Stimulated activated naive B cell treated with anti-CD40 and anti-IgM and Interleukin-4, amounts not matched to agents 10 μg/mL and 1 μg/mL and 100 μg/mL, for 72 hours (primary cell): ENCODE measurements at regions not wholly inside any gene's neighbourhood (a gene's known extent, or its start where the extent isn't known, plus 50 kb on each side); places are given as distances from the start of the nearest gene placed in this dataset.
"Not testable (repeated sequence)": the region's sequence is repeated elsewhere in the genome, so short reads cannot be mapped to it uniquely, and the experiment has no call there.

Source experiments
- ATAC-seq, 2 donors: fragments of 150-1000 bp; cut with Tn5 transposase; replicated peaks; 2 replicates each; pipeline ENCODE4 v1.10.0; 2021; ENCODE audit warnings: moderate library complexity in 1 of 2
- DNase-seq: peaks from one replicate; pipeline ENCODE4 v3.0.0; 2021
- H3K27ac Mint-ChIP-seq: one replicate; pipeline ENCODE4 v1.8.0; 2022; ENCODE audit warnings: mild to moderate bottlenecking, mixed read lengths
- H3K27me3 Mint-ChIP-seq, 2 donors: one replicate each; pipeline ENCODE4 v1.8.0; 2022; ENCODE audit warnings: mixed read lengths in 2 of 2
- H3K36me3 Mint-ChIP-seq, 2 donors: one replicate each; pipeline ENCODE4 v1.8.0; 2022; ENCODE audit warnings: mixed read lengths in 2 of 2, mild to moderate bottlenecking in 1 of 2
- H3K4me1 Mint-ChIP-seq, 2 donors: one replicate each; pipeline ENCODE4 v1.8.0; 2022; ENCODE audit warnings: mixed read lengths in 2 of 2, mild to moderate bottlenecking in 1 of 2
- H3K4me3 Mint-ChIP-seq, 2 donors: one replicate each; pipeline ENCODE4 v1.8.0; 2022; ENCODE audit warnings: mild to moderate bottlenecking in 2 of 2, mixed read lengths in 2 of 2, moderate library complexity in 1 of 2
- H3K9me3 Mint-ChIP-seq, 2 donors: one replicate each; pipeline ENCODE4 v1.8.0; 2022; ENCODE audit warnings: mixed read lengths in 2 of 2, mild to moderate bottlenecking in 1 of 2

GRCh38 chr3:84727616-84728015, 231.2 kb upstream of the CADM2 start:
- peaks cover 0 to 2% of the 10 kb centered on the region in 2 donors for H3K4me1 Mint-ChIP-seq
- H3K27me3 Mint-ChIP-seq: no peaks in the 10 kb centered on the region
- peaks cover 3 to 4% of the 10 kb centered on the region in 2 donors for H3K9me3 Mint-ChIP-seq
- no peak overlapping the region for H3K27ac Mint-ChIP-seq
- DNase-seq (no peak), ATAC-seq (no peak)
- H3K36me3 Mint-ChIP-seq: no peaks in the 10 kb centered on the region
- H3K4me3 Mint-ChIP-seq: no peak overlapping the region

- not testable (repeated sequence) for H3K27me3 Mint-ChIP-seq, H3K4me1 Mint-ChIP-seq, H3K9me3 Mint-ChIP-seq, H3K27ac Mint-ChIP-seq, H3K36me3 Mint-ChIP-seq, H3K4me3 Mint-ChIP-seq, DNase-seq
- peak; percentile 67 to 76 for ATAC-seq
Measured at GRCh38 chr3:84734731-84735130, 224.1 kb upstream of the CADM2 start.

DNA sequence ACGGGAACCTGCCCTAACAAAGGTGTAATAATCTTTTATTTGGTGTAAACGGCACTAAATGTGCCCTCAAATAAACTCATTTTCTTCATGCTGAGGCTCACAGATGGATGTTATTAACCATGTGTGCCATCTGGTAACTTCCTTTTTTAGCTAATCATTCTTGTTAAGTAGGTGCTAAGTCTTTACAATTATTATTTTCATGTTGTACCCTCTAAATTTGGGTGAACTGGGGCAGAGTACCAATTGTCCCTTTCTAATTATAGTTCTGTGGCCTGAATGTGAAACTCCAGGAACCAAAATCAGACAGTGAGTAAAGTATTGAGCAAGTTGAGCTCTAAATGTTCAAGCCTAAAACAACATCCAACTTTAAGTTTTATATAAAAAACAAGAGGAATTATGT, 220.7 kb upstream of the CADM2 start:
- Mint-ChIP-seq H3K27me3 (no peaks in the 10 kb centered on the region), H3K9me3 (peaks cover 0 to 5% of the 10 kb centered on the region in 2 donors), H3K36me3 (no peaks in the 10 kb centered on the region), H3K4me1 (peaks cover 4 to 5% of the 10 kb centered on the region in 2 donors), H3K27ac (no peak overlapping the region), H3K4me3 (no peak overlapping the region)
- DNase-seq (no peak), ATAC-seq (no peak)

- no peak overlapping the region for H3K4me3 Mint-ChIP-seq
- H3K36me3 Mint-ChIP-seq: no peaks in the 10 kb centered on the region
- H3K27ac Mint-ChIP-seq: no peak overlapping the region
- H3K27me3 Mint-ChIP-seq: no peaks in the 10 kb centered on the region
- no peak for ATAC-seq
- DNase-seq: no peak
- peaks cover 0 to 2% of the 10 kb centered on the region in 2 donors for H3K9me3 Mint-ChIP-seq
- H3K4me1 Mint-ChIP-seq: no peaks in the 10 kb centered on the region
Measured at GRCh38 chr3:84742915-84743425, 215.8 kb upstream of the CADM2 start.

GRCh38 chr3:84744130-84744529, 214.7 kb upstream of the CADM2 start:
- DNase-seq (no peak), ATAC-seq (no peak)
- H3K27ac Mint-ChIP-seq: no peak overlapping the region
- H3K9me3 Mint-ChIP-seq: peaks cover 0 to 2% of the 10 kb centered on the region in 2 donors
- H3K36me3 Mint-ChIP-seq: no peaks in the 10 kb centered on the region
- H3K4me3 Mint-ChIP-seq: no peak overlapping the region
- no peaks in the 10 kb centered on the region for H3K27me3 Mint-ChIP-seq
- no peaks in the 10 kb centered on the region for H3K4me1 Mint-ChIP-seq

- H3K9me3 Mint-ChIP-seq: peaks cover 3 to 11% of the 10 kb centered on the region in 2 donors
- ATAC-seq: no peak
- no peak overlapping the region for H3K4me3 Mint-ChIP-seq
- H3K36me3 Mint-ChIP-seq: no peaks in the 10 kb centered on the region
- H3K4me1 Mint-ChIP-seq: no peaks in the 10 kb centered on the region
- H3K27ac Mint-ChIP-seq: no peak overlapping the region
- no peak for DNase-seq
- H3K27me3 Mint-ChIP-seq: no peaks in the 10 kb centered on the region
Measured at GRCh38 chr3:84755860-84756259, 202.9 kb upstream of the CADM2 start.

DNA sequence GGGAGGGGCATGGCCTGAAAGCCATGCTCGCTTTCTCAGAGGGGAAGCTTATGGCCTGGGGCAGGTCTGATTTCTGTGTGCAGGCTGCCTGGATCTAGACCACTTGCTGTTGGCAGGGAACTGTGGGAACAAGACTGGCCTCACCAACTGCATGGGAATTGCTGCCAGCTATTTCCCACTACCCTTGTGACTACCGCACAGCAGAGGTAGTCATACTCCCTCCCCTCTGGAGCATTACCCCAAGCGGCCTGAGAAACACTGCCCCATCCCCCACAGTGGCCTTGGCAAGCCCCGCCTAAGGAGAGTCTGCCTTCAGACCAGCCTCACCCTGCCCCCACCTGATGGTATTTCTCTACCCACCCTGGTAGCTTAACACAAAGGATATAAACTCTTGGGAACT, 199.4 kb upstream of the CADM2 start:
- Mint-ChIP-seq H3K4me1 (no peaks in the 10 kb centered on the region), H3K27me3 (no peaks in the 10 kb centered on the region), H3K36me3 (no peaks in the 10 kb centered on the region), H3K4me3 (no peak overlapping the region), H3K9me3 (peaks cover 0 to 7% of the 10 kb centered on the region in 2 donors), H3K27ac (no peak overlapping the region)
- no peak for DNase-seq
- no peak for ATAC-seq

DNA sequence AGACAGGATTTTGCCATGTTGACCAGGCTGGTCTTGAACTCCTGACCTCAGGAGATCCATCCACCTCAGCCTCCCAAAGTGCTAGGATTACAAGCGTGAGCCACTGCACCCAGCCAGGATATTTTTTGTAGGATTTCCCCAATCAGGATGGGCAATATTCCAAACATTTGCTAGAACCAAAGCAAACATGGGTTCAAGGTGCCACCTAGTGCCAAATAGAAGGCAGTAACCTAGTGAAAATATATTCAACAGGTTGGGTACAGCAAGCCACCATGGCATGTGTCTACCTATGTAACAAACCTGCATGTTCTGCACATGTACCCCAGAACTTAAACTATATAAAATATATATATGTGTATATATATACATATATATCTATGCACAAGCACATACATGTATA, 185.9 kb upstream of the CADM2 start:
- Mint-ChIP-seq H3K4me3 (no peak overlapping the region), H3K36me3 (no peaks in the 10 kb centered on the region), H3K9me3 (peaks cover 7 to 15% of the 10 kb centered on the region in 2 donors), H3K4me1 (no peaks in the 10 kb centered on the region), H3K27ac (no peak overlapping the region), H3K27me3 (no peaks in the 10 kb centered on the region)
- DNase-seq (no peak), ATAC-seq (no peak)

- DNase-seq (no peak), ATAC-seq (no peak)
- H3K27ac Mint-ChIP-seq: no peak overlapping the region
- peaks cover 0 to 1% of the 10 kb centered on the region in 2 donors for H3K9me3 Mint-ChIP-seq
- no peaks in the 10 kb centered on the region for H3K27me3 Mint-ChIP-seq
- H3K4me1 Mint-ChIP-seq: no peaks in the 10 kb centered on the region
- no peaks in the 10 kb centered on the region for H3K36me3 Mint-ChIP-seq
- H3K4me3 Mint-ChIP-seq: no peak overlapping the region
Measured at GRCh38 chr3:84783281-84783680, 175.5 kb upstream of the CADM2 start.

GRCh38 chr3:84789961-84790360, 168.8 kb upstream of the CADM2 start:
- no peak for ATAC-seq
- H3K36me3 Mint-ChIP-seq: no peaks in the 10 kb centered on the region
- no peaks in the 10 kb centered on the region for H3K4me1 Mint-ChIP-seq
- no peak overlapping the region for H3K4me3 Mint-ChIP-seq
- no peak overlapping the region for H3K27ac Mint-ChIP-seq
- H3K9me3 Mint-ChIP-seq: no peaks in the 10 kb centered on the region
- no peaks in the 10 kb centered on the region for H3K27me3 Mint-ChIP-seq
- DNase-seq: no peak

GRCh38 chr3:84806958-84807357, 151.8 kb upstream of the CADM2 start:
- no peak overlapping the region for H3K27ac Mint-ChIP-seq
- H3K4me1 Mint-ChIP-seq: no peaks in the 10 kb centered on the region
- H3K4me3 Mint-ChIP-seq: no peak overlapping the region
- DNase-seq (no peak), ATAC-seq (no peak)
- H3K27me3 Mint-ChIP-seq: no peaks in the 10 kb centered on the region
- no peaks in the 10 kb centered on the region for H3K36me3 Mint-ChIP-seq
- peaks cover 3 to 5% of the 10 kb centered on the region in 2 donors for H3K9me3 Mint-ChIP-seq

DNA sequence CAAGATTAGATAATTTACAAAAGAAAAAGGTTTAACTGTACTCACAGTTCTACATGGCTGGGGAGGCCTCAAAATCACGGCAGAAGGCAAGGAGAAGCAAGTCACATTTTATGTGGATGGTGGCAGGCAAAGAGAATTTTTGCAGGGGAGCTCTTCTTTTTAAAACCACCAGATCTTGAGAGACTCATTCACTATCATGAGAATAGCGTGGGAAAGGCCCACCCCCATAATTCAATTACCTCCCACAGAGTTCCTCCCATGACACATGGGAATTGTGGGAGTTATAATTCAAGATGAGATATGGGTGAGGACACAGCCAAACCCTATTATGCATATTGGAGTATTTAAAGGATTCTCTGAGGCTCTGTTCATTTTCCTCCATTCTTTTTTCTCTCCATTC, 138.7 kb upstream of the CADM2 start:
- Mint-ChIP-seq H3K27ac (no peak overlapping the region), H3K36me3 (no peaks in the 10 kb centered on the region), H3K27me3 (no peaks in the 10 kb centered on the region), H3K9me3 (peaks cover 4% of the 10 kb centered on the region in 2 donors), H3K4me1 (no peaks in the 10 kb centered on the region), H3K4me3 (no peak overlapping the region)
- ATAC-seq: no peak
- DNase-seq: no peak

GRCh38 chr3:84820906-84821305, 137.9 kb upstream of the CADM2 start:
- no peak for ATAC-seq
- H3K4me1 Mint-ChIP-seq: no peaks in the 10 kb centered on the region
- H3K27me3 Mint-ChIP-seq: no peaks in the 10 kb centered on the region
- DNase-seq: no peak
- no peak overlapping the region for H3K27ac Mint-ChIP-seq
- H3K9me3 Mint-ChIP-seq: peaks cover 4% of the 10 kb centered on the region in 2 donors
- H3K36me3 Mint-ChIP-seq: no peaks in the 10 kb centered on the region
- H3K4me3 Mint-ChIP-seq: no peak overlapping the region

DNA sequence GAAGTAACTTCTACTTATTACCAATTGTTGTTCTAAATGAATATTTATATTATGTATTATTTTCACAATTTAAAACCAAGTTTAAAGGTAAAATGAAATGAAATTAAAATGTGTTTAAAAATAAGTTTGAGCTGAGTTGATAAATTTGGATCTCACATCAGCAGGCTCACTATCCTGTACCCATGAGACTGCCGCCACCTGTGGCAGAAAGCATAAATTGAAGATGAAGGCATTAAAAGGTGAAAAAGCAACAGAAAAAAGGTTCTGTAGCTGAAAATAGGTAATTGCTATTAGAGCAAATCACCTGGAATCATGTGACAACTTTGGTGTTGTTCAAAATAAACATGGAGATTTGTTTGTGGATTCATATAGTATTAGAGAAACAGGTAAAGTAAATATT, 133.0 kb upstream of the CADM2 start:
- Mint-ChIP-seq H3K27me3 (no peaks in the 10 kb centered on the region), H3K9me3 (peaks cover 0 to 4% of the 10 kb centered on the region in 2 donors), H3K4me1 (no peaks in the 10 kb centered on the region), H3K36me3 (no peaks in the 10 kb centered on the region), H3K27ac (no peak overlapping the region), H3K4me3 (no peak overlapping the region)
- no peak for ATAC-seq
- no peak for DNase-seq

DNA sequence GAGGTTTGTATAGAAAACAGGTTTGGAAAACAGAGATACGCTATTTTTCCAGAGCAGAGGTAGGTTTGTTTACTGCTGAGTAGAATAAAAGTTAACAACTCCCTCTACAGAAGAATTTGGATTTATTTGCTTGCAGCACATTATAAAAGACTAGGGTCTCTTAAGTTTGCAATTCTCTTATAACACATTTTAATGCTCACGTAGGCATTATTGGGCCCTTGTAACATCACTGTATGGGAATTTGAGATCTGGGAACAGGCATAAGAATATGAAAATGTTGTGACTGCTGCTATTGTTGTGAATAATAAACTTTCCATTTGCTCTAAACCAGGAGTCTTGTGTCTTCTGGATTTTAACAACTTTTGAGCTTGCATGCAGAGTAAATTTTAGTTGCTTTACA, 128.3 kb upstream of the CADM2 start:
- Mint-ChIP-seq H3K27ac (no peak overlapping the region), H3K4me1 (no peaks in the 10 kb centered on the region), H3K36me3 (no peaks in the 10 kb centered on the region), H3K4me3 (no peak overlapping the region), H3K9me3 (peaks cover 4 to 5% of the 10 kb centered on the region in 2 donors), H3K27me3 (no peaks in the 10 kb centered on the region)
- ATAC-seq (no peak), DNase-seq (no peak)

DNA sequence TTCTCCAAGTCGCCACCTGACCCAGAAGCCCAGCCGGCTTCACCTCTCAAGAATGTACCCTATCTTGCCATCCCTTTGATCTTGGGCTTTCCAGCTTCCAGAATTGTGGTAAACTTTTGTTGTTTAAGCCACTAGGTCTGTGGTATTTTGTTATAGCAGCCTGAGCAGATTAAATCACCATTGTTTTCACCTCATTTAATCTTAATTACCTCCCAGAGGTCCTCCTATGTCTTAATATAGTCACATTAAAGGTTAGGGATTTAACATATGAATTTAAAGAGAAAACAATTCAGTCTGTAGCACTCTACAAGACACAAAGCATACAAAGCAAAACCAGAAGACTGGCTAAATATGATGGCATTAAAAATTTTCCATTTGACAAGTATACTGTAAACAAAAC, 123.4 kb upstream of the CADM2 start:
- DNase-seq (no peak), ATAC-seq (no peak)
- Mint-ChIP-seq H3K27me3 (no peaks in the 10 kb centered on the region), H3K4me1 (no peaks in the 10 kb centered on the region), H3K9me3 (peaks cover 4 to 5% of the 10 kb centered on the region in 2 donors), H3K36me3 (no peaks in the 10 kb centered on the region), H3K4me3 (no peak overlapping the region), H3K27ac (no peak overlapping the region)
